Stomach (tissue), 8 donors: ENCODE measurements at regions not wholly inside any gene's neighbourhood (a gene's known extent, or its start where the extent isn't known, plus 50 kb on each side); places are given as distances from the start of the nearest gene placed in this dataset.
"Not testable (repeated sequence)": the region's sequence is repeated elsewhere in the genome, so short reads cannot be mapped to it uniquely, and the experiment has no call there.

ENCODE experiments used
- DNase-seq, 2 donors: peaks; one replicate each; pipeline versions ENCODE4 v3.0.0 to v3.0.0-alpha.2; 2013 to 2019
- H3K27ac ChIP-seq, 5 donors: fragments of 200-600 bp in 4 of 5; sonication (generic) in 4 of 5; one replicate each; pipeline ENCODE4 v1.5.1; 2013 to 2019; ENCODE audit warnings: mild to moderate bottlenecking in 1 of 5, moderate library complexity in 1 of 5
- H3K27me3 ChIP-seq, 3 donors: fragments of 200-600 bp; sonication (generic); one replicate each; pipeline ENCODE4 v1.5.1; 2017 to 2019; ENCODE audit warnings: mixed run types in 1 of 3
- H3K36me3 ChIP-seq, 4 donors: fragments of 200-600 bp; sonication (generic); 1 replicate in 3 of 4; 2 replicates in 1 of 4; pipeline ENCODE4 v1.5.1; 2016 to 2019
- H3K4me1 ChIP-seq, 4 donors: fragments of 200-600 bp; sonication (generic); one replicate each; pipeline ENCODE4 v1.5.1; 2016 to 2019
- H3K4me3 ChIP-seq, 4 donors: fragments of 200-600 bp; sonication (generic) in 3 of 4; one replicate each; pipeline ENCODE4 v1.5.1; 2016 to 2019; ENCODE audit warnings: mild to moderate bottlenecking in 1 of 4
- H3K9me3 ChIP-seq, 4 donors: fragments of 200-600 bp; sonication (generic); one replicate each; pipeline ENCODE4 v1.5.1; 2016 to 2019
- EP300 ChIP-seq: sonication (generic); formaldehyde crosslinking; IDR thresholded peaks from one replicate; pipeline ENCODE4 v1.6.1; 2017; ENCODE audit warnings: antibody characterized with exemption
- POLR2A ChIP-seq, 4 donors: fragments of 450-650 bp; IDR thresholded peaks; one replicate each; pipeline ENCODE4 v1.6.1; 2016; ENCODE audit warnings: antibody characterized with exemption in 4 of 4, control low read depth in 2 of 4, mild to moderate bottlenecking in 1 of 4, moderate library complexity in 1 of 4
- POLR2AphosphoS5 ChIP-seq, 3 donors: sonication (generic); formaldehyde crosslinking; IDR thresholded peaks; one replicate each; pipeline ENCODE4 v1.6.1; 2016; ENCODE audit warnings: antibody characterized with exemption in 3 of 3
- WGBS, 5 donors: extraction: QIAGEN DNeasy Blood & Tissue Kit in 3 of 5; methylation state at CpG; one replicate each; pipeline versions ENCODE4 v1.1.5 to v1.1.7; 2013 to 2018; 5-methylcytosine and 5-hydroxymethylcytosine counted together
- intact Hi-C: fragments of 100-400 bp; cut with DNase I; formaldehyde crosslinking; loops from one replicate; pipeline ENCODE4 v1.15.1; 2023; ENCODE audit warnings: low total_unique reads
- TF ChIP-seq, protein P1 (sequence below), 7 experiments: fragments of 450-650 bp in 4 of 7; fragments of 200-600 bp in 3 of 7; sonication (generic) in 3 of 7; IDR thresholded peaks; one replicate each; pipeline ENCODE4 v1.5.1; 2016 to 2019; ENCODE audit warnings: antibody characterized with exemption in 7 of 7, control low read depth in 2 of 7, mild to moderate bottlenecking in 1 of 7
- donor health status: healthy with polysubstance abuse.
- donor health status: Bipolar disorder and iron deficiency.
- donor health status: healthy.

DNA sequence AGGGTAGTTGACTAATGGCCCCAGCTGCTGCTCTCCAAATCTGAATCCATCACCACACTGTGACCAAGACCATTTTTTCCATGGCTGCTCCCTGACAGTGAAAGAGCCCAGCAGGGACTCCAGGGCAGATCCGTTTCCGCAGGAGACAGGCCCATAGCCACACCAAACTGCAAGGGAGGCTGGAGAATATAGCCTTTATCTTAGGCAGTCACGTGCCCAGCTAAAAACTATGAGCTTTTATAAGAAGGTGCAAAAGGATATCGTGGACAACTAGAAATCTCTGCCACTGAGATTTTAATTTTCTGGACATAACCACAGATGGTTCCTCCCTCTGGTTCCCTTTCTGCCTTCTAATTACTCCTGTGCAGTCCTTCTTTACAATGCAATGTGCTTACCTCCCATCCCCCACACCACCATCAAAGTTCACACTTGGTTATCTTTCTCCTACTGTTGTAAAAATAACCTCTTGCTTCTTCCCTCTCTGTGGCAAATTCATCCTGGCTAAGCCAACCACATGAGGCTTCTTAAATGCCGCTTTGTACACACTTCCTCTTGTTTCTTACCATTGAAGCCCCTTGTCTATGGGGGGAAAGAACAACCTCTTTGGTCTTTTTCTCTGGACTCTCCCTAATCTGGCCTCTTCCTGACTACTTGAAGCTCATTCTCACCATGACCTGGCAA lies 233.7 kb downstream of the SHQ1 start:
- H3K27ac ChIP-seq = no peak overlapping the region
- WGBS, 5 donors = 87 to 91% (median 90%) methylated on average over 5 of the region's 5 CpGs
- TF ChIP-seq, protein P1, sequence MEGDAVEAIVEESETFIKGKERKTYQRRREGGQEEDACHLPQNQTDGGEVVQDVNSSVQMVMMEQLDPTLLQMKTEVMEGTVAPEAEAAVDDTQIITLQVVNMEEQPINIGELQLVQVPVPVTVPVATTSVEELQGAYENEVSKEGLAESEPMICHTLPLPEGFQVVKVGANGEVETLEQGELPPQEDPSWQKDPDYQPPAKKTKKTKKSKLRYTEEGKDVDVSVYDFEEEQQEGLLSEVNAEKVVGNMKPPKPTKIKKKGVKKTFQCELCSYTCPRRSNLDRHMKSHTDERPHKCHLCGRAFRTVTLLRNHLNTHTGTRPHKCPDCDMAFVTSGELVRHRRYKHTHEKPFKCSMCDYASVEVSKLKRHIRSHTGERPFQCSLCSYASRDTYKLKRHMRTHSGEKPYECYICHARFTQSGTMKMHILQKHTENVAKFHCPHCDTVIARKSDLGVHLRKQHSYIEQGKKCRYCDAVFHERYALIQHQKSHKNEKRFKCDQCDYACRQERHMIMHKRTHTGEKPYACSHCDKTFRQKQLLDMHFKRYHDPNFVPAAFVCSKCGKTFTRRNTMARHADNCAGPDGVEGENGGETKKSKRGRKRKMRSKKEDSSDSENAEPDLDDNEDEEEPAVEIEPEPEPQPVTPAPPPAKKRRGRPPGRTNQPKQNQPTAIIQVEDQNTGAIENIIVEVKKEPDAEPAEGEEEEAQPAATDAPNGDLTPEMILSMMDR (IDR thresholded peaks at IDR 0.05) = no peak
- TF ChIP-seq POLR2A (IDR thresholded peaks at IDR 0.05) (no peak), POLR2AphosphoS5 (IDR thresholded peaks at IDR 0.05) (no peak), EP300 (no peak)
- H3K27me3 ChIP-seq = no peaks in the 10 kb centered on the region
- DNase-seq = no peak
- H3K9me3 ChIP-seq = peaks cover 0 to 9% (median 3%) of the 10 kb centered on the region in 4 donors
- no peaks in the 10 kb centered on the region for H3K36me3 ChIP-seq
- no peak overlapping the region for H3K4me3 ChIP-seq
- intact Hi-C loops = no loop called here
- no peaks in the 10 kb centered on the region for H3K4me1 ChIP-seq

DNA sequence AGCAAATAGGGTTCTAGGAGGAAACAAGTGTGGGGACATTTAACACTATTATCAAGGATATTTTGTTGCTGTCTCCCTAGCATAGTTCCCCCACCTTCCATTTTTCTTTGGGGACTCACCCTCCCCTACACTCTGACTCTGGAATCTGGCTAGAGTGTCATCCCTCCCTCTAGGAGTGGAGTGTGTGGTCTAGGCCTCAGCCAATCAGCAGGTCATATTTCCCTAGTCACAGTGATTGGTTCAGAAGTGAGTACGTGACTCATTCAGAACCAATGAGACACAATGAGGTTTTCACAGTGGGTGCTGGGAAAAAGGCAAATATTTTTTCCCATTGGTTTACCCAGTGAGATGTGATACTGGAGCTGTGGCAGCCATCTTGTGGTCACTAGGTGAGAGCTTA lies 234.4 kb downstream of the SHQ1 start:
- no peak for TF ChIP-seq EP300
- TF ChIP-seq, protein P1 (IDR thresholded peaks at IDR 0.05) = no peak
- TF ChIP-seq POLR2A (IDR thresholded peaks at IDR 0.05) = no peak
- TF ChIP-seq POLR2AphosphoS5 (IDR thresholded peaks at IDR 0.05) = no peak
- H3K9me3 ChIP-seq = peaks cover 0 to 9% (median 3%) of the 10 kb centered on the region in 4 donors
- H3K4me1 ChIP-seq = no peaks in the 10 kb centered on the region
- H3K36me3 ChIP-seq = no peaks in the 10 kb centered on the region
- 97 to 100% (median 98%) methylated on average over 1 of the region's 1 CpG for WGBS, 5 donors
- intact Hi-C loops = no loop called here
- H3K4me3 ChIP-seq = no peak overlapping the region
- no peak for DNase-seq
- H3K27ac ChIP-seq = no peak overlapping the region
- H3K27me3 ChIP-seq = no peaks in the 10 kb centered on the region

DNA sequence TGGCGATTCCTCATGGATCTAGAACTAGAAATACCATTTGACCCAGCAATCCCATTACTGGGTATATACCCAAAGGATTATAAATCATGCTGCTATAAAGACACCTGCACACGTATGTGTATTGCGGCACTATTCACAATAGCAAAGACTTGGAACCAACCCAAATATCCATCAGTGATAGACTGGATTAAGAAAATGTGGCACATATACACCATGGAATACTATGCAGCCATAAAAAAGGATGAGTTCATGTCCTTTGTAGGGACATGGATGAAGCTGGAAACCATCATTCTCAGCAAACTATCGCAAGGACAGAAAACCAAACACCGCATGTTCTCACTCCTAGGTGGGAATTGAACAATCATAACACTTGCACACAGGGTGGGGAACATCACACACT lies 239.1 kb downstream of the SHQ1 start:
- H3K36me3 ChIP-seq, H3K4me1 ChIP-seq, H3K27ac ChIP-seq, intact Hi-C loops, DNase-seq, H3K9me3 ChIP-seq, H3K4me3 ChIP-seq, H3K27me3 ChIP-seq: not testable (repeated sequence)
- WGBS, 5 donors = 94 to 99% (median 95%) methylated on average over 5 of the region's 5 CpGs

DNA sequence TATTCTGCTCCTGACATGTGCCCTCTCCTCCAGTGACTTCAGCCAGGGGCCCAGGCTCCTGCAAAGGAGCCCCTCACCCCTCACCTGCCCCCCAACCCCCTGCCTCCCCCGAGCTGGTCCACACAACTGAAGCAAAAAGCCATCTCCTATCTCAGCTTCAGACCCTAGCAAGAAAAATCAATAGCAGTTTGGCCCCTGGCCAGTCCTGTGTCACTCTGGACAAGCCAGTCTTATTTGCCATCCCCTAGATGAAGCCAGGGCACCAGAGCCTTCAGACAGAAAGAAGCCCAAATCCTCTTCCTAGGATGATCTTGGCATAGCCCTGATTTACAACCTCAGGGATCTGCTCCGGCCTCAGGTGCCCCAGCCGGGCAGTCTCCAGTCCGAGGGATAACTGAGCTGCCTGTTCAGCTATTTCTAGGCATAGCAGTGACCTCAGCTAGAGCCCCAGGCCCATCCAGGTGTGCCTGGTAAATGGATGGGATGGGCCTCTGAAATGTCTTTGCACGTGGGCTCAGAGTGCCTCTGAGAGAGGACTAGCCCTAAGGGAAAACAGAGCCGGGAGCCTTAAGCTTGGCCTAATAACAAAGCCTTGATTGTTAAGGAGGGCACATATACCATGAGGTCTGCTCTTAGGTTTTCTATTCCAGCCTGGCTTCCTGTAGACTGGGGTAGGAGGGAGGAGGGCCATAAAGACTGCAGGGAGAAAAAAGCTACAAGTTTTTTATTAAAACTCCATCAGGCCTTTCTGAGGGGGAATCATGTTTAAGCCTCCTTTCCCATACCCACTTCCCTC lies 242.0 kb downstream of the SHQ1 start:
- intact Hi-C loops = no loop called here
- Histone ChIP-seq H3K27ac (no peak overlapping the region), H3K4me3 (no peak overlapping the region), H3K9me3 (no peaks in the 10 kb centered on the region), H3K4me1 (peaks cover 0 to 4% (median 0%) of the 10 kb centered on the region in 4 donors), H3K27me3 (no peaks in the 10 kb centered on the region), H3K36me3 (no peaks in the 10 kb centered on the region)
- 55 to 66% (median 61%) methylated on average over 3 to 6 of the region's 6 CpGs for WGBS, 5 donors
- DNase-seq = peak in 1 of 2 donors; percentile 32
- TF ChIP-seq POLR2A (IDR thresholded peaks at IDR 0.05) = no peak
- TF ChIP-seq, protein P1 (IDR thresholded peaks at IDR 0.05) = no peak
- TF ChIP-seq EP300 = no peak
- TF ChIP-seq POLR2AphosphoS5 (IDR thresholded peaks at IDR 0.05) = no peak

DNA sequence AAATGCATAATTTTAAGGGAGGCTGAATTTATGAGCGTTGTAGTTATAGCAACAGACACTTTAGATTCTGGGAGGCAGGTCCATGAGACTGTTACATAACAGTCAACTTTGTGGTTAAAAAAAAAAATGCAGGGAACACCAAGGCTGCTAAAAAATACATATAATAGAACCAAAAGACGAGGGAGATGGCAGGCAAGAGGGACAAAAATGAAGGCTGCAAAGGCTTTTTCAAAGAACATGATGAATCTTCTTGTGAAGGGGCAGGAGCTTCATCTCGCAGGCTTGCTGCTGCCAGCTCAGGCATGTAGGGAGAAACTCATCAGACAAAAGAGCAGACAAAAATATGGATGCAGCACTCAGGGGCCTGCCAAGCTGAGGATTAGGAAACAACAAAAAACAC lies 243.9 kb downstream of the SHQ1 start:
- intact Hi-C loops = no loop called here
- WGBS, 5 donors = 48 to 69% (median 63%) methylated on average over 3 of the region's 3 CpGs
- peak in 1 of 2 donors; percentile 35 for DNase-seq
- Histone ChIP-seq H3K36me3 (no peaks in the 10 kb centered on the region), H3K27ac (no peak overlapping the region), H3K27me3 (no peaks in the 10 kb centered on the region), H3K4me1 (peaks cover 0 to 6% (median 0%) of the 10 kb centered on the region in 4 donors), H3K9me3 (no peaks in the 10 kb centered on the region), H3K4me3 (no peak overlapping the region)
- TF ChIP-seq EP300 (no peak), POLR2A (IDR thresholded peaks at IDR 0.05) (no peak), POLR2AphosphoS5 (IDR thresholded peaks at IDR 0.05) (no peak)
- TF ChIP-seq, protein P1 (IDR thresholded peaks at IDR 0.05) = no peak
